ENCODE measurements at regions not wholly inside any gene's neighbourhood (a gene's known extent, or its start where the extent isn't known, plus 50 kb on each side); places are given as distances from the start of the nearest gene placed in this dataset.

GRCh38 chr11:109783014-109783413 lies 310.2 kb upstream of the ZC3H12C start:
- no peaks in the 10 kb centered on the region for H3K9me3 Mint-ChIP-seq
- ATAC-seq (ENCODE audit: low read depth) (no peak), DNase-seq (no peak)
- POLR2A ChIA-PET: no interaction called here
- intact Hi-C loops (cut with micrococcal nuclease): no loop called here
- H3K27ac Mint-ChIP-seq: no peak overlapping the region
- CTCF ChIA-PET: no interaction called here
- H3K4me1 Mint-ChIP-seq: no peaks in the 10 kb centered on the region
- TF ChIP-seq, protein P1, sequence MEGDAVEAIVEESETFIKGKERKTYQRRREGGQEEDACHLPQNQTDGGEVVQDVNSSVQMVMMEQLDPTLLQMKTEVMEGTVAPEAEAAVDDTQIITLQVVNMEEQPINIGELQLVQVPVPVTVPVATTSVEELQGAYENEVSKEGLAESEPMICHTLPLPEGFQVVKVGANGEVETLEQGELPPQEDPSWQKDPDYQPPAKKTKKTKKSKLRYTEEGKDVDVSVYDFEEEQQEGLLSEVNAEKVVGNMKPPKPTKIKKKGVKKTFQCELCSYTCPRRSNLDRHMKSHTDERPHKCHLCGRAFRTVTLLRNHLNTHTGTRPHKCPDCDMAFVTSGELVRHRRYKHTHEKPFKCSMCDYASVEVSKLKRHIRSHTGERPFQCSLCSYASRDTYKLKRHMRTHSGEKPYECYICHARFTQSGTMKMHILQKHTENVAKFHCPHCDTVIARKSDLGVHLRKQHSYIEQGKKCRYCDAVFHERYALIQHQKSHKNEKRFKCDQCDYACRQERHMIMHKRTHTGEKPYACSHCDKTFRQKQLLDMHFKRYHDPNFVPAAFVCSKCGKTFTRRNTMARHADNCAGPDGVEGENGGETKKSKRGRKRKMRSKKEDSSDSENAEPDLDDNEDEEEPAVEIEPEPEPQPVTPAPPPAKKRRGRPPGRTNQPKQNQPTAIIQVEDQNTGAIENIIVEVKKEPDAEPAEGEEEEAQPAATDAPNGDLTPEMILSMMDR (IDR thresholded peaks at IDR 0.05): no peak
- no peak overlapping the region for H3K4me3 Mint-ChIP-seq
- H3K27me3 Mint-ChIP-seq: no peaks in the 10 kb centered on the region
- H3K36me3 Mint-ChIP-seq (ENCODE audit: low read depth): no peaks in the 10 kb centered on the region

- intact Hi-C loops (cut with micrococcal nuclease): no loop called here
- TF ChIP-seq, protein P1 (IDR thresholded peaks at IDR 0.05): no peak
- Mint-ChIP-seq H3K36me3 (ENCODE audit: low read depth) (no peaks in the 10 kb centered on the region), H3K27ac (no peak overlapping the region), H3K4me1 (no peaks in the 10 kb centered on the region), H3K4me3 (no peak overlapping the region), H3K27me3 (no peaks in the 10 kb centered on the region), H3K9me3 (no peaks in the 10 kb centered on the region)
- ATAC-seq (ENCODE audit: low read depth) (no peak), DNase-seq (no peak)
- ChIA-PET POLR2A (no interaction called here), CTCF (no interaction called here)
Observed at GRCh38 chr11:109783840-109784239, 309.4 kb upstream of the ZC3H12C start.

DNA sequence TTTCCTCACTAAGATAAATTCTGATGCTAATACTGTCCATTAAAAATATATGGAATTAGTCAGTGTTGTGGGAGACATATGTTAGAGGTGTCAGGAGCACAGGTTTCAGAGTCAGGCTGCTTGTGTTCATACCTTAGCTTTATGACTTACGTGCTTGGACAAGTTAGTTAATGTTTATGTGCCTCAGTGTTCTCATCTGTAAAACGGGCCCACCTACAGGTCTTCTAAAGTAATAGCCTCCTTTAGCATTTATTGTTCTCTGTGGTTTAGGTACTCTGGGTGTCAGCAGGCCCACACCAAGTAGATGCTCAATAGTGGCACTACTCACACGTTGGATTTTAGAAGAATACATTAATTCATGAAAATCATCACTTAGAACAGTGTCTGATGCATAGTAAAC lies 308.7 kb upstream of the ZC3H12C start:
- POLR2A ChIA-PET: no interaction called here

DNA sequence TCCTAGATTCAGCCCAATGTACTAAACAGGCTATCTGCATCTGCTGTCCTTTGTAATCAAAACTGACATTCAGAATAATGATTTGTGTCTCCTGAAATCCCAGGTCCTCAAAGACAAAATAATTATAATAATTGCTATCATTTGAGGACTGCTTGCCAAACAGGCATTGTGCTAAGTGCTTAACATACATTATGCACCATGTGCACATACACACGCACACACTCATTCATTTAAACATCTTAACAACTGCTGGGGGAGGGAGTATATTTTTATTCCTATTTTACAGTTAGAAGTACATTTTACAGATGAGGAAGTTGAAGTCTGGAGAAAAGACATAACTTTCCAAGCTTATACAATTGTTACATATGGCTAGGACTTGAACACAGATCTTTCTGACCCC lies 308.0 kb upstream of the ZC3H12C start:
- H3K4me3 Mint-ChIP-seq: no peak overlapping the region
- ATAC-seq (ENCODE audit: low read depth) (no peak), DNase-seq (no peak)
- CTCF ChIA-PET: no interaction called here
- TF ChIP-seq, protein P1 (IDR thresholded peaks at IDR 0.05): no peak
- H3K4me1 Mint-ChIP-seq: no peaks in the 10 kb centered on the region
- no peak overlapping the region for H3K27ac Mint-ChIP-seq
- H3K9me3 Mint-ChIP-seq: no peaks in the 10 kb centered on the region
- no peaks in the 10 kb centered on the region for H3K27me3 Mint-ChIP-seq
- POLR2A ChIA-PET: no interaction called here
- no peaks in the 10 kb centered on the region for H3K36me3 Mint-ChIP-seq (ENCODE audit: low read depth)
- intact Hi-C loops (cut with micrococcal nuclease): no loop called here

More for the DNA sequence above, 308.7 kb upstream of the ZC3H12C start:
- H3K27ac Mint-ChIP-seq: no peak overlapping the region
- no peak overlapping the region for H3K4me3 Mint-ChIP-seq
- CTCF ChIA-PET: no interaction called here
- DNase-seq: no peak
- intact Hi-C loops (cut with micrococcal nuclease): no loop called here
- no peaks in the 10 kb centered on the region for H3K36me3 Mint-ChIP-seq (ENCODE audit: low read depth)
- no peaks in the 10 kb centered on the region for H3K27me3 Mint-ChIP-seq
- H3K9me3 Mint-ChIP-seq: no peaks in the 10 kb centered on the region
- TF ChIP-seq, protein P1 (IDR thresholded peaks at IDR 0.05): no peak
- no peaks in the 10 kb centered on the region for H3K4me1 Mint-ChIP-seq
- ATAC-seq (ENCODE audit: low read depth): no peak

- TF ChIP-seq, protein P1 (IDR thresholded peaks at IDR 0.05): no peak
- ChIA-PET CTCF (no interaction called here), POLR2A (no interaction called here)
- no peak overlapping the region for H3K27ac Mint-ChIP-seq
- no peaks in the 10 kb centered on the region for H3K27me3 Mint-ChIP-seq
- no peak for DNase-seq
- H3K36me3 Mint-ChIP-seq (ENCODE audit: low read depth): no peaks in the 10 kb centered on the region
- intact Hi-C loops (cut with micrococcal nuclease): no loop called here
- no peak overlapping the region for H3K4me3 Mint-ChIP-seq
- H3K4me1 Mint-ChIP-seq: no peaks in the 10 kb centered on the region
- no peak for ATAC-seq (ENCODE audit: low read depth)
- H3K9me3 Mint-ChIP-seq: no peaks in the 10 kb centered on the region
Observed at GRCh38 chr11:109785714-109786113, 307.5 kb upstream of the ZC3H12C start.
